ENCODE measurements at regions not wholly inside any gene's neighbourhood (a gene's known extent, or its start where the extent isn't known, plus 50 kb on each side); places are given as distances from the start of the nearest gene placed in this dataset.

GRCh38 chr15:46126581-46126980 is 491.8 kb downstream of the SQOR start:
- Histone ChIP-seq H3K36me3 (ENCODE audit: control insufficient read depth in 1 of 2, insufficient read depth in 2 of 2, low read length in 1 of 2) (no peaks in the 10 kb centered on the region), H3K9me3 (ENCODE audit: control insufficient read depth, low read length) (no peaks in the 10 kb centered on the region), H3K27ac (ENCODE audit: low read depth in 1 of 2, low read length in 2 of 2) (no peak overlapping the region), H3K4me3 (ENCODE audit: low read length in 2 of 2) (no peak overlapping the region), H3K27me3 (ENCODE audit: control insufficient read depth in 1 of 2, insufficient read depth in 2 of 2, low read length in 1 of 2) (no peaks in the 10 kb centered on the region), H3K4me1 (ENCODE audit: control insufficient read depth in 1 of 2, insufficient read depth in 2 of 2, low read length in 2 of 2) (no peaks in the 10 kb centered on the region)
- WGBS, 2 donors, result 79 to 83% methylated on average over 3 of the region's 3 CpGs
- intact Hi-C loops (cut with DNase I), result no loop called here
- ATAC-seq (ENCODE audit: low FRiP score) (no peak), DNase-seq (no peak)

GRCh38 chr15:46127361-46127874 is 492.6 kb downstream of the SQOR start:
- H3K4me1 ChIP-seq (ENCODE audit: control insufficient read depth in 1 of 2, insufficient read depth in 2 of 2, low read length in 2 of 2), result no peaks in the 10 kb centered on the region
- no peaks in the 10 kb centered on the region for H3K9me3 ChIP-seq (ENCODE audit: control insufficient read depth, low read length)
- H3K36me3 ChIP-seq (ENCODE audit: control insufficient read depth in 1 of 2, insufficient read depth in 2 of 2, low read length in 1 of 2), result no peaks in the 10 kb centered on the region
- DNase-seq (no peak), ATAC-seq (ENCODE audit: low FRiP score) (no peak)
- intact Hi-C loops (cut with DNase I), result no loop called here
- H3K27me3 ChIP-seq (ENCODE audit: control insufficient read depth in 1 of 2, insufficient read depth in 2 of 2, low read length in 1 of 2), result no peaks in the 10 kb centered on the region
- WGBS, 2 donors, result 58 to 83% methylated on average over 3 of the region's 3 CpGs
- H3K4me3 ChIP-seq (ENCODE audit: low read length in 2 of 2), result no peak overlapping the region
- H3K27ac ChIP-seq (ENCODE audit: low read depth in 1 of 2, low read length in 2 of 2), result no peak overlapping the region

- DNase-seq (no peak), ATAC-seq (ENCODE audit: low FRiP score) (no peak)
- H3K27ac ChIP-seq (ENCODE audit: low read depth in 1 of 2, low read length in 2 of 2), result no peak overlapping the region
- H3K9me3 ChIP-seq (ENCODE audit: control insufficient read depth, low read length), result no peaks in the 10 kb centered on the region
- WGBS, 2 donors, result 83 to 85% methylated on average over 1 of the region's 1 CpG
- no peaks in the 10 kb centered on the region for H3K27me3 ChIP-seq (ENCODE audit: control insufficient read depth in 1 of 2, insufficient read depth in 2 of 2, low read length in 1 of 2)
- no peaks in the 10 kb centered on the region for H3K4me1 ChIP-seq (ENCODE audit: control insufficient read depth in 1 of 2, insufficient read depth in 2 of 2, low read length in 2 of 2)
- no peaks in the 10 kb centered on the region for H3K36me3 ChIP-seq (ENCODE audit: control insufficient read depth in 1 of 2, insufficient read depth in 2 of 2, low read length in 1 of 2)
- H3K4me3 ChIP-seq (ENCODE audit: low read length in 2 of 2), result no peak overlapping the region
- intact Hi-C loops (cut with DNase I), result no loop called here
These were observed 494.3 kb downstream of the SQOR start for GRCh38 chr15:46129145-46129544.

- Histone ChIP-seq H3K4me1 (ENCODE audit: control insufficient read depth in 1 of 2, insufficient read depth in 2 of 2, low read length in 2 of 2) (no peaks in the 10 kb centered on the region), H3K27me3 (ENCODE audit: control insufficient read depth in 1 of 2, insufficient read depth in 2 of 2, low read length in 1 of 2) (no peaks in the 10 kb centered on the region), H3K9me3 (ENCODE audit: control insufficient read depth, low read length) (no peaks in the 10 kb centered on the region), H3K27ac (ENCODE audit: low read depth in 1 of 2, low read length in 2 of 2) (no peak overlapping the region), H3K4me3 (ENCODE audit: low read length in 2 of 2) (no peak overlapping the region), H3K36me3 (ENCODE audit: control insufficient read depth in 1 of 2, insufficient read depth in 2 of 2, low read length in 1 of 2) (no peaks in the 10 kb centered on the region)
- ATAC-seq (ENCODE audit: low FRiP score) (no peak), DNase-seq (peak in 1 of 2 donors; percentile 26)
- intact Hi-C loops (cut with DNase I), result no loop called here
- 92 to 94% methylated on average over 6 of the region's 6 CpGs for WGBS, 2 donors
These were observed 497.0 kb downstream of the SQOR start for GRCh38 chr15:46131876-46132275.

GRCh38 chr15:46137443-46137842 is 502.6 kb downstream of the SQOR start:
- no peak overlapping the region for H3K4me3 ChIP-seq (ENCODE audit: low read length in 2 of 2)
- intact Hi-C loops (cut with DNase I), result no loop called here

GRCh38 chr15:46146002-46146401 is 511.2 kb downstream of the SQOR start:
- Histone ChIP-seq H3K27ac (ENCODE audit: low read depth in 1 of 2, low read length in 2 of 2) (no peak overlapping the region), H3K36me3 (ENCODE audit: control insufficient read depth in 1 of 2, insufficient read depth in 2 of 2, low read length in 1 of 2) (no peaks in the 10 kb centered on the region), H3K9me3 (ENCODE audit: control insufficient read depth, low read length) (no peaks in the 10 kb centered on the region), H3K4me1 (ENCODE audit: control insufficient read depth in 1 of 2, insufficient read depth in 2 of 2, low read length in 2 of 2) (no peaks in the 10 kb centered on the region), H3K4me3 (ENCODE audit: low read length in 2 of 2) (no peak overlapping the region), H3K27me3 (ENCODE audit: control insufficient read depth in 1 of 2, insufficient read depth in 2 of 2, low read length in 1 of 2) (no peaks in the 10 kb centered on the region)
- ATAC-seq (ENCODE audit: low FRiP score), result peak; percentile 7
- intact Hi-C loops (cut with DNase I), result no loop called here
- 80 to 83% methylated on average over 3 of the region's 3 CpGs for WGBS, 2 donors
- peak in 1 of 2 donors; percentile 19 for DNase-seq

More at GRCh38 chr15:46137443-46137842, 502.6 kb downstream of the SQOR start:
- H3K9me3 ChIP-seq (ENCODE audit: control insufficient read depth, low read length), result no peaks in the 10 kb centered on the region
- H3K4me1 ChIP-seq (ENCODE audit: control insufficient read depth in 1 of 2, insufficient read depth in 2 of 2, low read length in 2 of 2), result no peaks in the 10 kb centered on the region
- no peaks in the 10 kb centered on the region for H3K36me3 ChIP-seq (ENCODE audit: control insufficient read depth in 1 of 2, insufficient read depth in 2 of 2, low read length in 1 of 2)
- DNase-seq (no peak), ATAC-seq (ENCODE audit: low FRiP score) (no peak)
- H3K27me3 ChIP-seq (ENCODE audit: control insufficient read depth in 1 of 2, insufficient read depth in 2 of 2, low read length in 1 of 2), result no peaks in the 10 kb centered on the region
- no peak overlapping the region for H3K27ac ChIP-seq (ENCODE audit: low read depth in 1 of 2, low read length in 2 of 2)
- 92 to 93% methylated on average over 2 of the region's 2 CpGs for WGBS, 2 donors

- H3K4me1 ChIP-seq (ENCODE audit: control insufficient read depth in 1 of 2, insufficient read depth in 2 of 2, low read length in 2 of 2), result no peaks in the 10 kb centered on the region
- intact Hi-C loops (cut with DNase I), result no loop called here
- peak in 1 of 2 donors; percentile 17 for DNase-seq
- no peaks in the 10 kb centered on the region for H3K9me3 ChIP-seq (ENCODE audit: control insufficient read depth, low read length)
- no peaks in the 10 kb centered on the region for H3K36me3 ChIP-seq (ENCODE audit: control insufficient read depth in 1 of 2, insufficient read depth in 2 of 2, low read length in 1 of 2)
- H3K27me3 ChIP-seq (ENCODE audit: control insufficient read depth in 1 of 2, insufficient read depth in 2 of 2, low read length in 1 of 2), result no peaks in the 10 kb centered on the region
- whole genome bisulfite sequencing, 2 donors, result 77 to 87% methylated on average over 2 of the region's 2 CpGs
- H3K27ac ChIP-seq (ENCODE audit: low read depth in 1 of 2, low read length in 2 of 2), result no peak overlapping the region
- H3K4me3 ChIP-seq (ENCODE audit: low read length in 2 of 2), result no peak overlapping the region
- no peak for ATAC-seq (ENCODE audit: low FRiP score)
These were observed 512.1 kb downstream of the SQOR start for GRCh38 chr15:46146915-46147314.

- H3K4me1 ChIP-seq (ENCODE audit: control insufficient read depth in 1 of 2, insufficient read depth in 2 of 2, low read length in 2 of 2), result no peaks in the 10 kb centered on the region
- 97% methylated on average over 1 of the region's 1 CpG for WGBS, 2 donors
- ATAC-seq (ENCODE audit: low FRiP score) (no peak), DNase-seq (no peak)
- intact Hi-C loops (cut with DNase I), result no loop called here
- no peaks in the 10 kb centered on the region for H3K9me3 ChIP-seq (ENCODE audit: control insufficient read depth, low read length)
- no peaks in the 10 kb centered on the region for H3K27me3 ChIP-seq (ENCODE audit: control insufficient read depth in 1 of 2, insufficient read depth in 2 of 2, low read length in 1 of 2)
- H3K4me3 ChIP-seq (ENCODE audit: low read length in 2 of 2), result no peak overlapping the region
- H3K36me3 ChIP-seq (ENCODE audit: control insufficient read depth in 1 of 2, insufficient read depth in 2 of 2, low read length in 1 of 2), result no peaks in the 10 kb centered on the region
- H3K27ac ChIP-seq (ENCODE audit: low read depth in 1 of 2, low read length in 2 of 2), result no peak overlapping the region
These were observed 517.0 kb downstream of the SQOR start for GRCh38 chr15:46151786-46152185.

GRCh38 chr15:46166750-46167149 is 531.9 kb downstream of the SQOR start:
- ATAC-seq (ENCODE audit: low FRiP score) (no peak), DNase-seq (no peak)
- H3K27ac ChIP-seq (ENCODE audit: low read depth in 1 of 2, low read length in 2 of 2), result no peak overlapping the region
- WGBS, 2 donors, result 32 to 39% methylated on average over 1 of the region's 1 CpG
- no peaks in the 10 kb centered on the region for H3K4me1 ChIP-seq (ENCODE audit: control insufficient read depth in 1 of 2, insufficient read depth in 2 of 2, low read length in 2 of 2)
- intact Hi-C loops (cut with DNase I), result no loop called here
- H3K36me3 ChIP-seq (ENCODE audit: control insufficient read depth in 1 of 2, insufficient read depth in 2 of 2, low read length in 1 of 2), result no peaks in the 10 kb centered on the region
- no peaks in the 10 kb centered on the region for H3K9me3 ChIP-seq (ENCODE audit: control insufficient read depth, low read length)
- H3K27me3 ChIP-seq (ENCODE audit: control insufficient read depth in 1 of 2, insufficient read depth in 2 of 2, low read length in 1 of 2), result no peaks in the 10 kb centered on the region
- no peak overlapping the region for H3K4me3 ChIP-seq (ENCODE audit: low read length in 2 of 2)

All from aorta (tissue), 5 donors.